ENCODE measurements at regions not wholly inside any gene's neighbourhood (a gene's known extent, or its start where the extent isn't known, plus 50 kb on each side); places are given as distances from the start of the nearest gene placed in this dataset.
A peak's percentile ranks its signal among the peaks of the same experiment; 100 is the strongest.

GRCh38 chr6:25041485-25042035, 105.8 kb upstream of the RIPOR2 start:
- DNase-seq (ENCODE audit: low read depth in 1 of 2, low spot score in 2 of 2) (no peak), FAIRE-seq (no peak)
- H3K9ac ChIP-seq (replicated peaks in 1 of 4; ENCODE audit: extremely low read depth in 1 of 4, low read depth in 3 of 4, low read length in 3 of 4) = no peak overlapping the region
- H2BK20ac ChIP-seq (ENCODE audit: low read length) = 0 out of 2 replicates have a peak overlapping the region, but pooled peaks have one; percentile 66
- 0 out of 2 replicates have a peak overlapping the region, but pooled peaks have one; percentile 13 for H2BK5ac ChIP-seq (ENCODE audit: low read depth, low read length)
- H2AK5ac ChIP-seq (ENCODE audit: low read depth, low read length) = no peak overlapping the region
- 85% methylated on average over 12 of the region's 12 CpGs; no CpG with 5 or more reads in 1 of the 2 experiments for WGBS, 2 experiments (ENCODE audit: extremely low coverage in 1 of 2, insufficient coverage in 1 of 2, insufficient read length in 1 of 2, insufficient replicate concordance in 2 of 2, low coverage in 1 of 2, low lambda C conversion rate in 2 of 2, missing lambda C conversion rate in 1 of 2)
- POLR2A ChIA-PET (ENCODE audit: partially characterized antibody) = no interaction called here
- no peaks in the 10 kb centered on the region for H3K23me2 ChIP-seq (ENCODE audit: low read depth, low read length)
- peak overlapping the region; percentile 70; the same call in 1 of the 2 replicates for H2AFZ ChIP-seq (ENCODE audit: low read length)
- no peak overlapping the region for H3K4me2 ChIP-seq (ENCODE audit: insufficient read depth in 1 of 2, low read depth in 2 of 2, low read length in 2 of 2)
- H3K18ac ChIP-seq (ENCODE audit: extremely low read depth, low read length) = no peak overlapping the region
- no peak overlapping the region for H3K56ac ChIP-seq (replicated peaks; ENCODE audit: insufficient read length, low read depth, low read length)
- no peak overlapping the region for H4K91ac ChIP-seq (replicated peaks; ENCODE audit: insufficient read length, low read length)
- H4K20me1 ChIP-seq (replicated peaks in 1 of 2; ENCODE audit: control insufficient read depth in 1 of 2, insufficient read depth in 2 of 2, low read length in 2 of 2) = no peaks in the 10 kb centered on the region
- no peaks in the 10 kb centered on the region for H3K9me3 ChIP-seq (ENCODE audit: insufficient read depth in 2 of 2, low read depth in 1 of 2, low read length in 1 of 2)
- no peak overlapping the region for H3K27ac ChIP-seq (ENCODE audit: low read depth, low read length)
- no peaks in the 10 kb centered on the region for H3K27me3 ChIP-seq (replicated peaks in 1 of 4; ENCODE audit: control insufficient read depth in 3 of 4, extremely low read depth in 1 of 4, insufficient read depth in 3 of 4, low read length in 3 of 4)
- H3K23ac ChIP-seq (ENCODE audit: insufficient read length) = no peak overlapping the region
- CTCF ChIA-PET (ENCODE audit: partially characterized antibody) = interaction anchor here (1.1 to 2.5 kb wide), 4 partner anchors 9 to 29 kb away, joined by 3 to 14 read pairs (median 8); no protein-coding TSS in a partner anchor
- H3K4ac ChIP-seq (replicated peaks; ENCODE audit: insufficient read length, low read depth, low read length) = no peak overlapping the region
- H2BK15ac ChIP-seq (ENCODE audit: low read length) = no peak overlapping the region
- H2BK12ac ChIP-seq (ENCODE audit: low read depth, low read length) = peak overlapping the region; percentile 68; the same call in 1 of the 2 replicates
- H4K8ac ChIP-seq (ENCODE audit: extremely low read depth, insufficient read depth, low read length) = no peak overlapping the region; the same call in 1 of the 2 replicates
- no peak overlapping the region for H3K14ac ChIP-seq (ENCODE audit: insufficient read length)
- TF ChIP-seq KDM4A (IDR thresholded peaks at IDR 0.05; ENCODE audit: low read depth, low read length, severe bottlenecking) = no peak
- no peak for TF ChIP-seq GABPA (IDR thresholded peaks at IDR 0.05; ENCODE audit: borderline replicate concordance, insufficient read depth, low read length)
- TF ChIP-seq CEBPB (IDR thresholded peaks at IDR 0.05; ENCODE audit: low read depth, low read length) = no peak
- TF ChIP-seq SP4 (IDR thresholded peaks at IDR 0.05; ENCODE audit: low read length) = no peak
- TF ChIP-seq CBX8 (IDR thresholded peaks at IDR 0.05; ENCODE audit: borderline replicate concordance, low read depth, low read length) = no peak
- TF ChIP-seq CREB1 (IDR thresholded peaks at IDR 0.05) = no peak
- TF ChIP-seq USF2 (IDR thresholded peaks at IDR 0.05; ENCODE audit: low read length) = no peak
- TF ChIP-seq RFX5 (IDR thresholded peaks at IDR 0.05; ENCODE audit: borderline replicate concordance, low read depth, low read length) = no peak
- no peaks in the 10 kb centered on the region for H3K4me1 ChIP-seq (replicated peaks in 1 of 4; ENCODE audit: control insufficient read depth in 3 of 4, insufficient read depth in 4 of 4, low read length in 3 of 4)
- no peaks in the 10 kb centered on the region for H3K79me1 ChIP-seq (ENCODE audit: low read depth, low read length)
- H3K4me3 ChIP-seq (ENCODE audit: extremely low read depth in 1 of 4, insufficient read depth in 2 of 4, low read depth in 3 of 4, low read length in 4 of 4) = no peak overlapping the region
- no peak overlapping the region for H4K5ac ChIP-seq (ENCODE audit: insufficient read length, low read depth, low read length)
- H3K79me2 ChIP-seq (ENCODE audit: control insufficient read depth in 1 of 2, insufficient read depth in 2 of 2, low read length in 2 of 2) = no peaks in the 10 kb centered on the region
- H2BK120ac ChIP-seq (replicated peaks; ENCODE audit: low read depth, low read length) = no peak overlapping the region
- no peaks in the 10 kb centered on the region for H3K36me3 ChIP-seq (ENCODE audit: control insufficient read depth in 2 of 4, insufficient read depth in 4 of 4, low read length in 3 of 4)

Data from H1 (cell line).